Left ventricle myocardium inferior (tissue), 1 donor: ENCODE measurements at regions not wholly inside any gene's neighbourhood (a gene's known extent, or its start where the extent isn't known, plus 50 kb on each side); places are given as distances from the start of the nearest gene placed in this dataset.

Experiments
- DNase-seq: peaks from one replicate; pipeline ENCODE4 v3.0.0-alpha.2; 2020
- H3K27ac ChIP-seq: fragments of 200-600 bp; replicated peaks from 2 replicates; pipeline ENCODE4 v1.8.0; 2021
- H3K27me3 ChIP-seq: fragments of 200-600 bp; 2 replicates; pipeline ENCODE4 v1.8.0; 2021; ENCODE audit warnings: low read depth
- H3K36me3 ChIP-seq: fragments of 200-600 bp; 2 replicates; pipeline ENCODE4 v1.8.0; 2021
- H3K4me1 ChIP-seq: fragments of 200-600 bp; 2 replicates; pipeline ENCODE4 v1.8.0; 2021
- H3K4me3 ChIP-seq: fragments of 200-600 bp; 2 replicates; pipeline ENCODE4 v1.8.0; 2021; ENCODE audit warnings: mild to moderate bottlenecking, moderate library complexity
- H3K9me3 ChIP-seq: fragments of 200-600 bp; replicated peaks from 2 replicates; pipeline ENCODE4 v1.8.0; 2021
- intact Hi-C: fragments of 100-400 bp; cut with micrococcal nuclease; formaldehyde crosslinking; loops from one replicate; pipeline ENCODE4 v1.11.0; 2022
- TF ChIP-seq, protein P1 (sequence below): fragments of 200-600 bp; IDR thresholded peaks from 2 replicates; pipeline ENCODE4 v1.8.0; 2021; ENCODE audit warnings: antibody characterized with exemption, mild to moderate bottlenecking, borderline replicate concordance
- donor health status: DM: no; HTN: yes; CAD: no; lungs with severe emphysema.

GRCh38 chr2:147356157-147356556 lies 488.7 kb upstream of the ACVR2A start:
- TF ChIP-seq, protein P1, sequence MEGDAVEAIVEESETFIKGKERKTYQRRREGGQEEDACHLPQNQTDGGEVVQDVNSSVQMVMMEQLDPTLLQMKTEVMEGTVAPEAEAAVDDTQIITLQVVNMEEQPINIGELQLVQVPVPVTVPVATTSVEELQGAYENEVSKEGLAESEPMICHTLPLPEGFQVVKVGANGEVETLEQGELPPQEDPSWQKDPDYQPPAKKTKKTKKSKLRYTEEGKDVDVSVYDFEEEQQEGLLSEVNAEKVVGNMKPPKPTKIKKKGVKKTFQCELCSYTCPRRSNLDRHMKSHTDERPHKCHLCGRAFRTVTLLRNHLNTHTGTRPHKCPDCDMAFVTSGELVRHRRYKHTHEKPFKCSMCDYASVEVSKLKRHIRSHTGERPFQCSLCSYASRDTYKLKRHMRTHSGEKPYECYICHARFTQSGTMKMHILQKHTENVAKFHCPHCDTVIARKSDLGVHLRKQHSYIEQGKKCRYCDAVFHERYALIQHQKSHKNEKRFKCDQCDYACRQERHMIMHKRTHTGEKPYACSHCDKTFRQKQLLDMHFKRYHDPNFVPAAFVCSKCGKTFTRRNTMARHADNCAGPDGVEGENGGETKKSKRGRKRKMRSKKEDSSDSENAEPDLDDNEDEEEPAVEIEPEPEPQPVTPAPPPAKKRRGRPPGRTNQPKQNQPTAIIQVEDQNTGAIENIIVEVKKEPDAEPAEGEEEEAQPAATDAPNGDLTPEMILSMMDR: no peak
- Histone ChIP-seq H3K36me3 (no peaks in the 10 kb centered on the region), H3K9me3 (no peaks in the 10 kb centered on the region), H3K27ac (no peak overlapping the region), H3K27me3 (no peaks in the 10 kb centered on the region), H3K4me3 (no peak overlapping the region), H3K4me1 (no peaks in the 10 kb centered on the region)
- intact Hi-C loops: no loop called here
- DNase-seq: no peak

DNA sequence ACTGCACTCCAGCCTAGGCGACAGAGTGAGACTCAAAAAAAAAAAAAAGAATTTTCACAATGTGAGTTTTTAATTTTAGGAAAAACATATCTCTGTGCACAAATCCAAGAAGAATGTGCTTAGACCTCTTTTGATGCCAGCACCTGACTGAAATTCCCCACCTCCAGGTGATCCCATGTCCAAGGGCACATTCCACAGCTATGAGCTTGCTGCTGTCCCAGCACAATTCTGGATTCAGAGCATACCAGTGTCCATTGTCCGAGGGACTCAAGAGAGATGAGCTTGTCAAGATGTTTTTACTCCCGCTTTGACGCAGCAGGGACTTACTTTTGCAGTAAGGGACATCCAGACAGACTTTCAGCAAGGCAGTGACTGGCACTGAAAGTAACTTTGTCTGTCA lies 489.1 kb upstream of the ACVR2A start:
- TF ChIP-seq, protein P1: no peak
- Histone ChIP-seq H3K4me3 (no peak overlapping the region), H3K27ac (no peak overlapping the region), H3K4me1 (no peaks in the 10 kb centered on the region), H3K27me3 (no peaks in the 10 kb centered on the region), H3K9me3 (no peaks in the 10 kb centered on the region), H3K36me3 (no peaks in the 10 kb centered on the region)
- DNase-seq: no peak
- intact Hi-C loops: no loop called here

DNA sequence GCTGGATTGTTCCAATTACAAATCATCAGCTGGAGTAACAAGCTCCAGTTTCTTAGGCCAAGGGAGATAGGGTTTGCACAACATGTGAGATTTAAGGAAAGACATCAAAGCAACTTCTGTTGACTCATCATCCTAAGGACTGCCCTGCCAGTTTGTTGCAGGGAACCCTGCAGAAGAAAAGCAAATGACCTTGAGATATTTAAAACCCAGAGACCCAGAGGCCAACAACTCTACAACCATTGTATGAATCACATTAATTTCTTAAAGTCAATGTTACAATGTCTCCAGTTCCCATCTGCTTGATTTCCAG lies 491.8 kb upstream of the ACVR2A start:
- H3K27me3 ChIP-seq: no peaks in the 10 kb centered on the region
- no peak for DNase-seq
- no peaks in the 10 kb centered on the region for H3K36me3 ChIP-seq
- TF ChIP-seq, protein P1: no peak
- no peak overlapping the region for H3K27ac ChIP-seq
- H3K9me3 ChIP-seq: no peaks in the 10 kb centered on the region
- H3K4me1 ChIP-seq: no peaks in the 10 kb centered on the region
- H3K4me3 ChIP-seq: no peak overlapping the region
- intact Hi-C loops: no loop called here

DNA sequence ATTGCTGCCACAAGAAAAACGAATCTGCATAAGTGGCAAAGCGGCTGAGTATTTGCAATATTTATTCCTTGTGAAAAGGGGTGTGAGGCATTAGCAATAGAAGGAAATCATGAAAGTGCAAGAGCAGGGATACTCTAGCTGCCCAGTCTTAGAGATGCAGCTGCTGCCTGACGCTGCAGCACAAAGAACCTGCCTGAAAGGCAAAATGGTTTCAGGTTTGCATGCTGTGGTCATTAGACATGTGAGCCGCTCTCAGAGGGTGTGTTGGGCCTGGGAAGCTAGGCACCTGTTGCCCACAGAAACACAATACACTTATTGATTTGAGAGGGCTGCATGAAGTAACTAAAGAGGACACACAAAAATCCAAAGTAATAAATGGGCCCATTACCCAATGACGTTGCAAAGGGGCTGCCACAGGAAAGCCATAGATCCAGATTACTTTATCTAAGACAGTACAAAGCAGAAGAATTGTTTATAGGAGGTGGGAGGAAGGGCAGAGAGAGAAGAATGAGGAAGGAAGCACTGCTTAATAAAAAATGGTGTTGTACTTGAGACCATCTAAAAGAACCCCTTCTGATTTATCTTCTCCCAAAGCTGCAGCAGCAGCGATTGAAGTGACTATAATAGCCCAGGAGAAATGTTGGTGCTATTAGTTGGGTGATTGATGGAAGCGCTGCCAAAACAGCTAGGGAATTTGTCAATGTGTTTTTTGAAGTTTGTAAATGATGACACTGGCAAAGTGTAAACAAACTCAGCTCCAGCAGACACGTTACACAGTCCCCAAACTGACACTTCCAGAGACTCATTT lies 492.4 kb upstream of the ACVR2A start:
- Histone ChIP-seq H3K4me1 (no peaks in the 10 kb centered on the region), H3K4me3 (no peak overlapping the region), H3K27ac (no peak overlapping the region), H3K9me3 (no peaks in the 10 kb centered on the region), H3K27me3 (no peaks in the 10 kb centered on the region), H3K36me3 (no peaks in the 10 kb centered on the region)
- no peak for DNase-seq
- intact Hi-C loops: no loop called here
- TF ChIP-seq, protein P1: no peak

DNA sequence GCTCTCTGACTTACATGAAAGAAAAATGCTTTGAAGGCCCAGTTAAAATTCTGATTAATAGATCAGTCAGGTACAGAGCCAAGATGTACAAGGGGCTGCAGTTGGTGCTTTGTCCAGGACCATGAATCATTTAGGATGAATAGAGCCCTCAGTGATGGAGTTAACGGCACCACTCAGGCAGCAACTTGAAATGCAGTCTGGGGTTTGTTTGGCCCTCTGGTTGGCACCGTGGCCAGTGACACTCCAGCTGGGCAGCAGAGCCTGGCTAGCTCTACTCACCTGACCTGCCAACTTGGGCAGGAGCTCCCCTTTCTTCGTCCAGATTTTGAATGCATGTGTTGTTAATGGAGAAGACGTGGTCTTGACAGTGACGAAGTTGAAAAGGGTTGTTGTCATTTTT lies 493.0 kb upstream of the ACVR2A start:
- Histone ChIP-seq H3K36me3 (no peaks in the 10 kb centered on the region), H3K4me3 (no peak overlapping the region), H3K27me3 (no peaks in the 10 kb centered on the region), H3K9me3 (no peaks in the 10 kb centered on the region), H3K27ac (no peak overlapping the region), H3K4me1 (no peaks in the 10 kb centered on the region)
- intact Hi-C loops: no loop called here
- DNase-seq: no peak
- TF ChIP-seq, protein P1: no peak
